H1 (cell line): ENCODE measurements at regions not wholly inside any gene's neighbourhood (a gene's known extent, or its start where the extent isn't known, plus 50 kb on each side); places are given as distances from the start of the nearest gene placed in this dataset.

Experiments used
- CTCF ChIA-PET: fragments of 300-600 bp; sonication (Branson Sonifier 250); formaldehyde crosslinking; loops from one replicate; lab custom pipeline; 2021; ENCODE audit not compliant: partially characterized antibody; lab: Charles Lee
- POLR2A ChIA-PET: fragments of 300-600 bp; sonication (Branson Sonifier 250); formaldehyde crosslinking; loops from one replicate; lab custom pipeline; 2021; ENCODE audit warnings: inconsistent platforms; ENCODE audit not compliant: partially characterized antibody; lab: Charles Lee
- DNase-seq, 2 experiments: peaks; one replicate each; pipeline versions ENCODE4 v3.0.0 to v3.0.0-alpha.2; 2010 to 2022; ENCODE audit warnings: low spot score in 2 of 2, low read depth in 1 of 2, mixed read lengths in 1 of 2
- FAIRE-seq: peaks from 2 replicates; lab custom pipeline; 2011; peaks lifted over from hg19 to GRCh38; lab: Jason Lieb, UNC
- H2AFZ ChIP-seq: 2 replicates; pipeline ENCODE4 v1.8.1; 2012; ENCODE audit warnings: low read length, inconsistent platforms
- H2AK5ac ChIP-seq: 2 replicates; pipeline ENCODE4 v1.6.1; 2013; ENCODE audit warnings: low read depth, low read length
- H2BK120ac ChIP-seq: replicated peaks from 2 replicates; pipeline ENCODE3; 2013; ENCODE audit warnings: low read depth, low read length, inconsistent platforms
- H2BK12ac ChIP-seq: 2 replicates; pipeline ENCODE4 v1.6.1; 2013; ENCODE audit warnings: low read depth, low read length
- H2BK15ac ChIP-seq: 2 replicates; pipeline ENCODE4 v1.6.1; 2013; ENCODE audit warnings: low read length
- H2BK20ac ChIP-seq: 2 replicates; pipeline ENCODE4 v1.6.1; 2013; ENCODE audit warnings: low read length
- H2BK5ac ChIP-seq: 2 replicates; pipeline ENCODE4 v1.6.1; 2013; ENCODE audit warnings: low read depth, low read length
- H3K14ac ChIP-seq: 2 replicates; pipeline ENCODE4 v1.6.1; 2013; ENCODE audit warnings: inconsistent platforms; ENCODE audit not compliant: insufficient read length
- H3K18ac ChIP-seq: 2 replicates; pipeline ENCODE4 v1.6.1; 2013; ENCODE audit warnings: low read length; ENCODE audit errors: extremely low read depth
- H3K23ac ChIP-seq: 2 replicates; pipeline ENCODE4 v1.6.1; 2013; ENCODE audit warnings: inconsistent platforms; ENCODE audit not compliant: insufficient read length
- H3K23me2 ChIP-seq: 2 replicates; pipeline ENCODE4 v1.6.1; 2013; ENCODE audit warnings: low read depth, low read length
- H3K27ac ChIP-seq: 2 replicates; pipeline ENCODE4 v1.6.1; 2011; ENCODE audit warnings: low read depth, low read length, inconsistent platforms
- H3K27me3 ChIP-seq, 4 experiments: replicated peaks in 1 of 4; 1 replicate in 1 of 4; 2 replicates in 3 of 4; pipeline versions ENCODE4 v1.6.1 to v1.8.1; 2011 to 2013; ENCODE audit warnings: low read length in 3 of 4, mild to moderate bottlenecking in 3 of 4, inconsistent platforms in 2 of 4, mixed read lengths in 2 of 4, moderate library complexity in 1 of 4; ENCODE audit not compliant: control insufficient read depth in 3 of 4, insufficient read depth in 3 of 4; ENCODE audit errors: extremely low read depth in 1 of 4
- H3K36me3 ChIP-seq, 4 experiments: 2 replicates each; pipeline versions ENCODE4 v1.6.1 to v1.8.1; 2011 to 2013; ENCODE audit warnings: mild to moderate bottlenecking in 4 of 4, low read length in 3 of 4, moderate library complexity in 2 of 4, control low read depth in 1 of 4, inconsistent platforms in 1 of 4; ENCODE audit not compliant: insufficient read depth in 4 of 4, control insufficient read depth in 2 of 4
- H3K4ac ChIP-seq: replicated peaks from 2 replicates; pipeline ENCODE3; 2013; ENCODE audit warnings: low read length, low read depth, mixed read lengths, inconsistent platforms; ENCODE audit not compliant: insufficient read length
- H3K4me1 ChIP-seq, 4 experiments: replicated peaks in 1 of 4; 1 replicate in 1 of 4; 2 replicates in 3 of 4; pipeline versions ENCODE4 v1.6.1 to v1.8.1; 2011 to 2013; ENCODE audit warnings: low read length in 3 of 4, inconsistent platforms in 2 of 4, mixed read lengths in 1 of 4; ENCODE audit not compliant: insufficient read depth in 4 of 4, control insufficient read depth in 3 of 4
- H3K4me2 ChIP-seq, 2 experiments: 2 replicates each; pipeline versions ENCODE4 v1.6.1 to v1.8.1; 2011 to 2013; ENCODE audit warnings: low read depth in 2 of 2, low read length in 2 of 2, control low read depth in 1 of 2, inconsistent platforms in 1 of 2, mild to moderate bottlenecking in 1 of 2; ENCODE audit not compliant: insufficient read depth in 1 of 2
- H3K4me3 ChIP-seq, 4 experiments: fragments of 200-600, 300-600 bp in 1 of 4; sonication (generic), shearing (Covaris generic), sonication (Bioruptor Twin) in 1 of 4; 2 replicates each; pipeline versions ENCODE4 v1.5.1 to v1.8.1; 2011 to 2016; ENCODE audit warnings: low read length in 4 of 4, low read depth in 3 of 4, control low read depth in 2 of 4, inconsistent platforms in 2 of 4, mild to moderate bottlenecking in 2 of 4, mixed read lengths in 1 of 4, moderate library complexity in 1 of 4; ENCODE audit not compliant: insufficient read depth in 2 of 4; ENCODE audit errors: extremely low read depth in 1 of 4
- H3K56ac ChIP-seq: replicated peaks from 2 replicates; pipeline ENCODE3; 2013; ENCODE audit warnings: low read depth, mild to moderate bottlenecking, mixed read lengths, low read length, inconsistent platforms; ENCODE audit not compliant: insufficient read length
- H3K79me1 ChIP-seq: 2 replicates; pipeline ENCODE4 v1.6.1; 2013; ENCODE audit warnings: low read depth, low read length, control low read depth
- H3K79me2 ChIP-seq, 2 experiments: 2 replicates each; pipeline versions ENCODE4 v1.6.1 to v1.8.1; 2012 to 2013; ENCODE audit warnings: low read length in 2 of 2, mild to moderate bottlenecking in 2 of 2, inconsistent platforms in 1 of 2; ENCODE audit not compliant: insufficient read depth in 2 of 2, control insufficient read depth in 1 of 2
- H3K9ac ChIP-seq, 4 experiments: replicated peaks in 1 of 4; 1 replicate in 1 of 4; 2 replicates in 3 of 4; pipeline versions ENCODE4 v1.6.1 to v1.8.1; 2011 to 2013; ENCODE audit warnings: low read depth in 3 of 4, low read length in 3 of 4, control low read depth in 2 of 4, mild to moderate bottlenecking in 2 of 4, moderate library complexity in 2 of 4, inconsistent platforms in 1 of 4; ENCODE audit errors: extremely low read depth in 1 of 4
- H3K9me3 ChIP-seq, 2 experiments: 2 replicates each; pipeline versions ENCODE4 v1.6.1 to v1.8.1; 2012 to 2013; ENCODE audit warnings: mild to moderate bottlenecking in 2 of 2, moderate library complexity in 2 of 2, control low read depth in 1 of 2, inconsistent platforms in 1 of 2, low read depth in 1 of 2, low read length in 1 of 2, mixed read lengths in 1 of 2; ENCODE audit not compliant: insufficient read depth in 2 of 2
- H4K20me1 ChIP-seq, 2 experiments: replicated peaks in 1 of 2; 2 replicates each; pipeline versions ENCODE3 to v1.8.1; 2011 to 2013; ENCODE audit warnings: inconsistent platforms in 2 of 2, low read length in 2 of 2, mild to moderate bottlenecking in 1 of 2; ENCODE audit not compliant: insufficient read depth in 2 of 2, control insufficient read depth in 1 of 2
- H4K5ac ChIP-seq: 2 replicates; pipeline ENCODE4 v1.6.1; 2013; ENCODE audit warnings: low read length, low read depth, mixed read lengths, inconsistent platforms; ENCODE audit not compliant: insufficient read length
- H4K8ac ChIP-seq: 2 replicates; pipeline ENCODE4 v1.8.0; 2013; ENCODE audit warnings: mild to moderate bottlenecking, moderate library complexity, low read length, inconsistent platforms; ENCODE audit not compliant: insufficient read depth; ENCODE audit errors: extremely low read depth
- H4K91ac ChIP-seq: replicated peaks from 2 replicates; pipeline ENCODE3; 2013; ENCODE audit warnings: low read length, mixed read lengths, inconsistent platforms; ENCODE audit not compliant: insufficient read length
- BRCA1 ChIP-seq: IDR thresholded peaks from 2 replicates; pipeline ENCODE4 v1.6.1; 2012; ENCODE audit warnings: low read depth, low read length, improper control_type of control experiment
- CREB1 ChIP-seq: IDR thresholded peaks from 2 replicates; pipeline ENCODE4 v1.6.1; 2012; ENCODE audit warnings: inconsistent platforms
- JUND ChIP-seq: IDR thresholded peaks from 2 replicates; pipeline ENCODE4 v1.6.1; 2011; ENCODE audit warnings: mild to moderate bottlenecking, improper control_type of control experiment, low read length
- NANOG ChIP-seq: IDR thresholded peaks from 2 replicates; pipeline ENCODE4 v1.6.1; 2011; ENCODE audit warnings: low read length, low read depth, mild to moderate bottlenecking, inconsistent platforms; ENCODE audit not compliant: insufficient read depth, poor library complexity, severe bottlenecking
- PHF8 ChIP-seq: fragments of 200-600 bp; sonication (generic); conservative IDR thresholded peaks from 2 replicates; pipeline ENCODE4 v1.7.1; 2012; ENCODE audit warnings: low read depth, mild to moderate bottlenecking, inconsistent platforms, low read length, moderate library complexity
- RFX5 ChIP-seq: IDR thresholded peaks from 2 replicates; pipeline ENCODE4 v1.6.1; 2011; ENCODE audit warnings: low read depth, low read length, improper control_type of control experiment, borderline replicate concordance
- SP2 ChIP-seq: IDR thresholded peaks from 2 replicates; pipeline ENCODE4 v1.6.1; 2012; ENCODE audit warnings: mild to moderate bottlenecking, low read length, inconsistent platforms
- SRF ChIP-seq: IDR thresholded peaks from 2 replicates; pipeline ENCODE4 v1.6.1; 2011; ENCODE audit warnings: mild to moderate bottlenecking, low read depth, low read length, moderate library complexity
- SUZ12 ChIP-seq: fragments of 200-600 bp; sonication (generic); IDR thresholded peaks from 2 replicates; pipeline ENCODE4 v1.6.1; 2012; ENCODE audit warnings: mild to moderate bottlenecking, inconsistent platforms, low read length, moderate library complexity, mixed read lengths
- TAF1 ChIP-seq: IDR thresholded peaks from 2 replicates; pipeline ENCODE4 v1.6.1; 2011; ENCODE audit warnings: mild to moderate bottlenecking, low read depth, low read length
- TAF7 ChIP-seq: optimal IDR thresholded peaks from 2 replicates; pipeline ENCODE3; 2011; ENCODE audit warnings: low read depth, mild to moderate bottlenecking, inconsistent platforms, low read length, moderate library complexity, borderline replicate concordance
- ZNF274 ChIP-seq: IDR thresholded peaks from 2 replicates; pipeline ENCODE4 v1.7.0; 2012; ENCODE audit warnings: low read length, borderline replicate concordance; ENCODE audit errors: extremely low read depth
- WGBS, 2 experiments: shearing (Covaris generic) in 1 of 2; methylation state at CpG; one replicate each; pipeline versions ENCODE4 v1.1.6 to v1.1.7; 2013 to 2015; ENCODE audit warnings: low lambda C conversion rate in 2 of 2, mixed read lengths in 2 of 2, inconsistent platforms in 1 of 2, low coverage in 1 of 2, missing lambda C conversion rate in 1 of 2; ENCODE audit not compliant: insufficient replicate concordance in 2 of 2, insufficient coverage in 1 of 2, insufficient read length in 1 of 2; ENCODE audit errors: extremely low coverage in 1 of 2, missing lambda C conversion rate in 1 of 2; 5-methylcytosine and 5-hydroxymethylcytosine counted together
- TF ChIP-seq, protein P1 (sequence below): IDR thresholded peaks from 2 replicates; pipeline ENCODE4 v1.6.1; 2012; ENCODE audit warnings: inconsistent platforms
- TF ChIP-seq, protein P2 (sequence below): IDR thresholded peaks from 2 replicates; pipeline ENCODE4 v1.6.1; 2011; ENCODE audit warnings: low read length, improper control_type of control experiment

DNA sequence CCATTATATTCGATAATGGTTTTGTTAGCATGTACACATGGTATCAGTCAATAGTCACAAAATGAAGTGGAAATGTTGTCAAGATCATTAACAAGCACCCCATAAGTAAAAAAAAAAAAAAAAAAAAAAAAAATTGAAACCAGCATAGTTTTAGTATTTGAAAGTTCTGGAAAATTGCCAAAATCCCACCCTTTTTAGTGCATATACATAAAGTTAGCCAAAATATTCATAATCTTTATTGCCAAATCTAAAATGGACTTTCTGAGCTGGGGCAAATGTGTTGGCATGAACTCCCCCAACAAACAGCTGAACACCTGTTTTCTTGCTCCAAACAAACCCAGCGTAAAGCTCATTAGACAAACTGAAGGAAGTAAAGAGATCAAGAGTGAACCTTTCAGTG lies 73.9 kb downstream of the MZT1 start:
- H4K8ac ChIP-seq, result no peak overlapping the region
- H3K14ac ChIP-seq, result no peak overlapping the region
- H3K27ac ChIP-seq, result no peak overlapping the region
- H3K9ac ChIP-seq, result no peak overlapping the region
- no peak overlapping the region for H3K56ac ChIP-seq
- H2AFZ ChIP-seq, result no peak overlapping the region
- no peaks in the 10 kb centered on the region for H3K9me3 ChIP-seq
- no peak overlapping the region for H2BK20ac ChIP-seq
- no peak overlapping the region for H2BK120ac ChIP-seq
- H3K23ac ChIP-seq, result no peak overlapping the region
- H4K20me1 ChIP-seq, result no peaks in the 10 kb centered on the region
- H2BK15ac ChIP-seq, result no peak overlapping the region
- no peak overlapping the region for H2BK5ac ChIP-seq
- H3K4me2 ChIP-seq, result no peak overlapping the region
- POLR2A ChIA-PET, result no interaction called here
- H3K23me2 ChIP-seq, result no peaks in the 10 kb centered on the region
- H2AK5ac ChIP-seq, result no peak overlapping the region
- no peaks in the 10 kb centered on the region for H3K27me3 ChIP-seq
- H3K79me1 ChIP-seq, result no peaks in the 10 kb centered on the region; the same call in 1 of the 2 replicates
- H3K4ac ChIP-seq, result no peak overlapping the region
- no peaks in the 10 kb centered on the region for H3K79me2 ChIP-seq
- FAIRE-seq (no peak), DNase-seq (no peak)
- no peaks in the 10 kb centered on the region for H3K4me1 ChIP-seq
- 98% methylated on average over 2 of the region's 2 CpGs; no CpG with 5 or more reads in 1 of the 2 experiments for WGBS, 2 experiments
- H3K36me3 ChIP-seq, result no peaks in the 10 kb centered on the region
- no peak overlapping the region for H2BK12ac ChIP-seq
- no peak overlapping the region for H3K18ac ChIP-seq
- H4K91ac ChIP-seq, result no peak overlapping the region
- no peak overlapping the region for H4K5ac ChIP-seq
- CTCF ChIA-PET, result interaction anchor here (1.0 to 2.0 kb wide), 5 partner anchors 8 to 184 kb away, joined by 3 to 9 read pairs (median 4); no protein-coding TSS in a partner anchor
- no peak overlapping the region for H3K4me3 ChIP-seq
- TF ChIP-seq CREB1 (no peak), JUND (no peak), RFX5 (no peak), SRF (no peak), TAF7 (no peak), BRCA1 (no peak), SP2 (no peak), ZNF274 (no peak), SUZ12 (no peak), NANOG (no peak), PHF8 (no peak), TAF1 (no peak)
- TF ChIP-seq, protein P1, sequence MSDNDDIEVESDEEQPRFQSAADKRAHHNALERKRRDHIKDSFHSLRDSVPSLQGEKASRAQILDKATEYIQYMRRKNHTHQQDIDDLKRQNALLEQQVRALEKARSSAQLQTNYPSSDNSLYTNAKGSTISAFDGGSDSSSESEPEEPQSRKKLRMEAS, result no peak
- TF ChIP-seq, protein P2, sequence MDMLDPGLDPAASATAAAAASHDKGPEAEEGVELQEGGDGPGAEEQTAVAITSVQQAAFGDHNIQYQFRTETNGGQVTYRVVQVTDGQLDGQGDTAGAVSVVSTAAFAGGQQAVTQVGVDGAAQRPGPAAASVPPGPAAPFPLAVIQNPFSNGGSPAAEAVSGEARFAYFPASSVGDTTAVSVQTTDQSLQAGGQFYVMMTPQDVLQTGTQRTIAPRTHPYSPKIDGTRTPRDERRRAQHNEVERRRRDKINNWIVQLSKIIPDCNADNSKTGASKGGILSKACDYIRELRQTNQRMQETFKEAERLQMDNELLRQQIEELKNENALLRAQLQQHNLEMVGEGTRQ, result no peak
